Sigmoid colon (tissue), 6 donors: ENCODE measurements at regions not wholly inside any gene's neighbourhood (a gene's known extent, or its start where the extent isn't known, plus 50 kb on each side); places are given as distances from the start of the nearest gene placed in this dataset.

ENCODE experiments used
- DNase-seq: peaks from one replicate; pipeline ENCODE4 v3.0.0-alpha.2; 2019
- H3K27ac ChIP-seq, 4 donors: fragments of 200-600 bp; sonication (generic); one replicate each; pipeline ENCODE4 v1.5.1; 2016 to 2019; ENCODE audit warnings: mild to moderate bottlenecking in 1 of 4
- H3K27me3 ChIP-seq, 3 donors: fragments of 200-600 bp; sonication (generic); one replicate each; pipeline ENCODE4 v1.5.1; 2019; ENCODE audit warnings: mild to moderate bottlenecking in 1 of 3
- H3K36me3 ChIP-seq, 4 donors: fragments of 200-600 bp; sonication (generic); one replicate each; pipeline ENCODE4 v1.5.1; 2016 to 2019
- H3K4me1 ChIP-seq, 4 donors: fragments of 200-600 bp; sonication (generic); one replicate each; pipeline ENCODE4 v1.5.1; 2017 to 2019
- H3K4me3 ChIP-seq, 4 donors: fragments of 200-600 bp; sonication (generic); one replicate each; pipeline ENCODE4 v1.5.1; 2017 to 2019; ENCODE audit warnings: mild to moderate bottlenecking in 2 of 4, moderate library complexity in 1 of 4
- H3K9me3 ChIP-seq, 4 donors: fragments of 200-600 bp in 3 of 4; sonication (generic) in 3 of 4; one replicate each; pipeline versions ENCODE4 v1.5.1 to v1.6.1; 2013 to 2019
- CTCF ChIP-seq, 4 experiments: fragments of 450-650 bp in 3 of 4; fragments of 200-600 bp in 1 of 4; IDR thresholded peaks; one replicate each; pipeline ENCODE4 v1.5.1; 2016 to 2019; ENCODE audit warnings: antibody characterized with exemption in 4 of 4, mild to moderate bottlenecking in 3 of 4, moderate library complexity in 2 of 4
- EP300 ChIP-seq, 4 donors: sonication (generic); formaldehyde crosslinking; IDR thresholded peaks; one replicate each; pipeline ENCODE4 v1.6.1; 2017; ENCODE audit warnings: antibody characterized with exemption in 4 of 4
- POLR2A ChIP-seq, 2 donors: fragments of 450-650 bp; IDR thresholded peaks; one replicate each; pipeline ENCODE4 v1.6.1; 2016; ENCODE audit warnings: antibody characterized with exemption in 2 of 2, mild to moderate bottlenecking in 2 of 2, moderate library complexity in 2 of 2
- POLR2AphosphoS5 ChIP-seq, 4 donors: sonication (generic); formaldehyde crosslinking; IDR thresholded peaks; one replicate each; pipeline ENCODE4 v1.6.1; 2017; ENCODE audit warnings: antibody characterized with exemption in 4 of 4
- WGBS, 2 donors: extraction: QIAGEN DNeasy Blood & Tissue Kit; methylation state at CpG; one replicate each; pipeline ENCODE4 v1.1.7; 2013; 5-methylcytosine and 5-hydroxymethylcytosine counted together
- intact Hi-C: fragments of 100-400 bp; cut with DNase I; formaldehyde crosslinking; loops from one replicate; pipeline ENCODE4 v1.15.1; 2023
- donor health status: healthy with polysubstance abuse.
- donor health status: healthy.

GRCh38 chr10:6850452-6850851, 270.4 kb upstream of the PRKCQ start:
- intact Hi-C loops, result no loop called here
- H3K9me3 ChIP-seq, result peaks cover 0 to 2% (median 0%) of the 10 kb centered on the region in 4 donors
- H3K36me3 ChIP-seq, result no peaks in the 10 kb centered on the region
- DNase-seq, result no peak
- TF ChIP-seq POLR2A (IDR thresholded peaks at IDR 0.05), result no peak
- no peak for TF ChIP-seq EP300 (IDR thresholded peaks at IDR 0.05)
- TF ChIP-seq CTCF (IDR thresholded peaks at IDR 0.05), result no peak
- no peak for TF ChIP-seq POLR2AphosphoS5 (IDR thresholded peaks at IDR 0.05)
- no peak overlapping the region for H3K4me3 ChIP-seq
- no peaks in the 10 kb centered on the region for H3K27me3 ChIP-seq
- no peaks in the 10 kb centered on the region for H3K4me1 ChIP-seq
- 92 to 97% methylated on average over 3 of the region's 3 CpGs for WGBS, 2 donors
- H3K27ac ChIP-seq, result no peak overlapping the region

GRCh38 chr10:6847561-6847960, 267.5 kb upstream of the PRKCQ start:
- Histone ChIP-seq H3K27me3 (no peaks in the 10 kb centered on the region), H3K4me1 (no peaks in the 10 kb centered on the region)
- 75 to 88% methylated on average over 3 of the region's 3 CpGs for WGBS, 2 donors

GRCh38 chr10:6843894-6844650, 264.0 kb upstream of the PRKCQ start:
- 43 to 72% methylated on average over 4 of the region's 4 CpGs for WGBS, 2 donors
- H3K9me3 ChIP-seq, result peaks cover 0 to 5% (median 0%) of the 10 kb centered on the region in 4 donors

More at GRCh38 chr10:6847561-6847960, 267.5 kb upstream of the PRKCQ start:
- peaks cover 0 to 2% (median 0%) of the 10 kb centered on the region in 4 donors for H3K9me3 ChIP-seq
- H3K36me3 ChIP-seq, result no peaks in the 10 kb centered on the region
- H3K4me3 ChIP-seq, result no peak overlapping the region
- no peak for DNase-seq
- intact Hi-C loops, result no loop called here
- H3K27ac ChIP-seq, result no peak overlapping the region
- TF ChIP-seq EP300 (IDR thresholded peaks at IDR 0.05) (no peak), POLR2A (IDR thresholded peaks at IDR 0.05) (no peak), CTCF (IDR thresholded peaks at IDR 0.05) (no peak)

GRCh38 chr10:6843481-6843881, 263.4 kb upstream of the PRKCQ start:
- Histone ChIP-seq H3K4me3 (no peak overlapping the region), H3K4me1 (no peaks in the 10 kb centered on the region), H3K27ac (no peak overlapping the region), H3K9me3 (peaks cover 0 to 5% (median 0%) of the 10 kb centered on the region in 4 donors), H3K27me3 (no peaks in the 10 kb centered on the region), H3K36me3 (no peaks in the 10 kb centered on the region)
- TF ChIP-seq POLR2A (IDR thresholded peaks at IDR 0.05) (no peak), POLR2AphosphoS5 (IDR thresholded peaks at IDR 0.05) (no peak), CTCF (IDR thresholded peaks at IDR 0.05) (no peak), EP300 (IDR thresholded peaks at IDR 0.05) (no peak)
- WGBS, 2 donors, result 90 to 91% methylated on average over 4 of the region's 4 CpGs
- intact Hi-C loops, result no loop called here
- DNase-seq, result no peak

More at GRCh38 chr10:6843894-6844650, 264.0 kb upstream of the PRKCQ start:
- H3K4me3 ChIP-seq, result no peak overlapping the region
- H3K36me3 ChIP-seq, result no peaks in the 10 kb centered on the region
- no peak overlapping the region for H3K27ac ChIP-seq
- no peaks in the 10 kb centered on the region for H3K27me3 ChIP-seq
- no peak for TF ChIP-seq CTCF (IDR thresholded peaks at IDR 0.05)
- TF ChIP-seq POLR2A (IDR thresholded peaks at IDR 0.05), result no peak
- DNase-seq, result no peak
- intact Hi-C loops, result no loop called here
- no peaks in the 10 kb centered on the region for H3K4me1 ChIP-seq

- Histone ChIP-seq H3K27ac (no peak overlapping the region), H3K9me3 (peaks cover 0 to 5% (median 0%) of the 10 kb centered on the region in 4 donors), H3K4me1 (no peaks in the 10 kb centered on the region), H3K27me3 (no peaks in the 10 kb centered on the region), H3K4me3 (no peak overlapping the region), H3K36me3 (no peaks in the 10 kb centered on the region)
- no peak for DNase-seq
- intact Hi-C loops, result no loop called here
- no peak for TF ChIP-seq EP300 (IDR thresholded peaks at IDR 0.05)
- TF ChIP-seq POLR2A (IDR thresholded peaks at IDR 0.05), result no peak
- TF ChIP-seq CTCF (IDR thresholded peaks at IDR 0.05), result no peak
- no peak for TF ChIP-seq POLR2AphosphoS5 (IDR thresholded peaks at IDR 0.05)
- WGBS, 2 donors, result 72 to 76% methylated on average over 1 of the region's 1 CpG
Measured at GRCh38 chr10:6842722-6843121, 262.6 kb upstream of the PRKCQ start.
